Ovary (tissue), 7 donors: ENCODE measurements at regions not wholly inside any gene's neighbourhood (a gene's known extent, or its start where the extent isn't known, plus 50 kb on each side); places are given as distances from the start of the nearest gene placed in this dataset.
"Not testable (repeated sequence)": the region's sequence is repeated elsewhere in the genome, so short reads cannot be mapped to it uniquely, and the experiment has no call there.

Source experiments
- DNase-seq, 5 donors: peaks; one replicate each; pipeline ENCODE4 v3.0.0-alpha.2; 2019 to 2020
- H3K27ac ChIP-seq, 2 donors: fragments of 200-600 bp; one replicate each; pipeline versions ENCODE4 v1.5.1 to v1.8.0; 2019 to 2022
- H3K27me3 ChIP-seq: fragments of 200-600 bp; one replicate; pipeline ENCODE4 v1.8.0; 2022
- H3K36me3 ChIP-seq: fragments of 200-600 bp; sonication (generic); one replicate; pipeline ENCODE4 v1.5.1; 2019
- H3K4me1 ChIP-seq: one replicate; pipeline ENCODE4 v1.8.1; 2013; ENCODE audit warnings: mild to moderate bottlenecking, moderate library complexity; ENCODE audit not compliant: insufficient read depth
- H3K4me3 ChIP-seq: fragments of 200-600 bp; sonication (generic); one replicate; pipeline ENCODE4 v1.5.1; 2017
- H3K9me3 ChIP-seq, 2 donors: fragments of 200-600 bp in 1 of 2; sonication (generic) in 1 of 2; one replicate each; pipeline versions ENCODE4 v1.5.1 to v1.8.1; 2013 to 2019; ENCODE audit warnings: mild to moderate bottlenecking in 1 of 2, moderate library complexity in 1 of 2
- CTCF ChIP-seq, 3 donors: fragments of 450-650 bp in 2 of 3; fragments of 200-600 bp in 1 of 3; IDR thresholded peaks; one replicate each; pipeline versions ENCODE4 v1.5.1 to v1.8.0; 2016 to 2022; ENCODE audit warnings: antibody characterized with exemption in 3 of 3, mild to moderate bottlenecking in 1 of 3
- EP300 ChIP-seq: sonication (generic); formaldehyde crosslinking; IDR thresholded peaks from one replicate; pipeline ENCODE4 v1.6.1; 2017; ENCODE audit warnings: antibody characterized with exemption
- POLR2A ChIP-seq: fragments of 450-650 bp; IDR thresholded peaks from one replicate; pipeline ENCODE4 v1.6.1; 2017; ENCODE audit warnings: antibody characterized with exemption, mild to moderate bottlenecking, moderate library complexity
- WGBS, 3 donors: extraction: QIAGEN DNeasy Blood & Tissue Kit in 1 of 3; methylation state at CpG; one replicate each; pipeline versions ENCODE4 v1.1.5 to v1.1.7; 2013 to 2017; 5-methylcytosine and 5-hydroxymethylcytosine counted together
- intact Hi-C, 4 donors: fragments of 100-400 bp; cut with DNase I; formaldehyde crosslinking; loops; one replicate each; pipeline versions ENCODE4 v1.11.0 to v1.15.1; 2022 to 2023
- donor health status: DM: no; HTN: no; CAD: no; lungs with moderate emphysema.
- donor health status: DM: no; HTN: no; CAD: no.
- donor health status: Bipolar disorder and iron deficiency.
- donor health status: DM: no; HTN: no; CAD: no.
- donor health status: DM: yes; HTN: yes; CAD: no.

- DNase-seq = no peak
- TF ChIP-seq CTCF (IDR thresholded peaks at IDR 0.05) (no peak), EP300 (no peak), POLR2A (no peak)
- Histone ChIP-seq H3K27ac (no peak overlapping the region), H3K4me1 (no peaks in the 10 kb centered on the region), H3K4me3 (no peak overlapping the region), H3K36me3 (no peaks in the 10 kb centered on the region), H3K27me3 (no peaks in the 10 kb centered on the region), H3K9me3 (no peaks in the 10 kb centered on the region)
- 24 to 35% (median 31%) methylated on average over 2 of the region's 2 CpGs for WGBS, 3 donors
- intact Hi-C loops = no loop called here
These were observed 93.2 kb downstream of the CRLF2 start for GRCh38 chrX:1119275-1119674.

- TF ChIP-seq CTCF (IDR thresholded peaks at IDR 0.05) (no peak), POLR2A (no peak), EP300 (no peak)
- DNase-seq = no peak
- H3K36me3 ChIP-seq = no peaks in the 10 kb centered on the region
- H3K27ac ChIP-seq = no peak overlapping the region
- 71 to 79% (median 76%) methylated on average over 4 of the region's 4 CpGs for WGBS, 3 donors
- intact Hi-C loops = no loop called here
- no peaks in the 10 kb centered on the region for H3K9me3 ChIP-seq
- H3K4me3 ChIP-seq = no peak overlapping the region
- no peaks in the 10 kb centered on the region for H3K27me3 ChIP-seq
- no peaks in the 10 kb centered on the region for H3K4me1 ChIP-seq
These were observed 93.8 kb downstream of the CRLF2 start for GRCh38 chrX:1118572-1119199.

- H3K4me1 ChIP-seq, H3K36me3 ChIP-seq, intact Hi-C loops, H3K27me3 ChIP-seq, H3K4me3 ChIP-seq, H3K27ac ChIP-seq, H3K9me3 ChIP-seq, DNase-seq: not testable (repeated sequence)
- 91 to 95% (median 94%) methylated on average over 12 of the region's 12 CpGs for WGBS, 3 donors
These were observed 97.0 kb downstream of the CRLF2 start for GRCh38 chrX:1115411-1115810.

GRCh38 chrX:1112321-1112720 lies 100.1 kb downstream of the CRLF2 start:
- H3K27ac ChIP-seq = no peak overlapping the region
- no peaks in the 10 kb centered on the region for H3K9me3 ChIP-seq
- intact Hi-C loops = no loop called here
- H3K4me1 ChIP-seq = no peaks in the 10 kb centered on the region
- no peaks in the 10 kb centered on the region for H3K36me3 ChIP-seq
- WGBS, 3 donors = 16 to 31% (median 26%) methylated on average over 9 of the region's 9 CpGs
- H3K4me3 ChIP-seq = no peak overlapping the region
- no peaks in the 10 kb centered on the region for H3K27me3 ChIP-seq
- DNase-seq = no peak
- no peak for TF ChIP-seq EP300
- TF ChIP-seq POLR2A = no peak
- TF ChIP-seq CTCF (IDR thresholded peaks at IDR 0.05) = no peak

- no peak overlapping the region for H3K4me3 ChIP-seq
- H3K27me3 ChIP-seq = no peaks in the 10 kb centered on the region
- no peak for TF ChIP-seq POLR2A
- TF ChIP-seq CTCF (IDR thresholded peaks at IDR 0.05) = no peak
- TF ChIP-seq EP300 = no peak
- DNase-seq = no peak
- no peak overlapping the region for H3K27ac ChIP-seq
- no peaks in the 10 kb centered on the region for H3K36me3 ChIP-seq
- H3K4me1 ChIP-seq = no peaks in the 10 kb centered on the region
- intact Hi-C loops = no loop called here
- H3K9me3 ChIP-seq = no peaks in the 10 kb centered on the region
- 3% methylated on average over 17 of the region's 17 CpGs for WGBS, 3 donors
These were observed 100.7 kb downstream of the CRLF2 start for GRCh38 chrX:1111601-1112300.
